HL-60 (cell line): ENCODE measurements at regions not wholly inside any gene's neighbourhood (a gene's known extent, or its start where the extent isn't known, plus 50 kb on each side); places are given as distances from the start of the nearest gene placed in this dataset.

Experiments
- DNase-seq, 2 experiments: peaks; one replicate each; pipeline ENCODE4 v3.0.0-alpha.2; 2010 to 2020; ENCODE audit warnings: low read depth in 1 of 2, low spot score in 1 of 2
- H3K27ac ChIP-seq: fragments of 250-450 bp; sonication (Bioruptor Pico); replicated peaks from 2 replicates; pipeline ENCODE4 v1.5.1; 2020; ENCODE audit warnings: mild to moderate bottlenecking, moderate library complexity
- H3K27me3 ChIP-seq: fragments of 250-450 bp; sonication (Bioruptor Pico); 2 replicates; pipeline ENCODE4 v1.5.1; 2021; ENCODE audit warnings: mild to moderate bottlenecking, moderate library complexity; ENCODE audit not compliant: insufficient read depth, poor library complexity, severe bottlenecking
- H3K4me3 ChIP-seq: replicated peaks from 2 replicates; pipeline ENCODE4 v1.5.1; 2011; ENCODE audit warnings: mild to moderate bottlenecking, control low read depth, low read length; ENCODE audit not compliant: insufficient read depth
- GABPA ChIP-seq: IDR thresholded peaks from 2 replicates; pipeline ENCODE4 v1.6.1; 2012; ENCODE audit warnings: low read depth
- POLR2AphosphoS5 ChIP-seq: IDR thresholded peaks from 2 replicates; pipeline ENCODE4 v1.6.1; 2012; ENCODE audit warnings: low read depth
- SPI1 ChIP-seq: IDR thresholded peaks from 2 replicates; pipeline ENCODE4 v1.6.1; 2012; ENCODE audit warnings: low read depth, mild to moderate bottlenecking, borderline replicate concordance
- TF ChIP-seq, protein P1 (sequence below): IDR thresholded peaks from 2 replicates; pipeline ENCODE4 v1.6.1; 2012; ENCODE audit warnings: low read depth; ENCODE audit not compliant: insufficient replicate concordance
- TF ChIP-seq, protein P2 (sequence below): IDR thresholded peaks from one replicate; pipeline ENCODE4 v1.5.1; 2011; ENCODE audit warnings: low read length, control low read depth, inconsistent platforms; ENCODE audit not compliant: insufficient read depth

DNA sequence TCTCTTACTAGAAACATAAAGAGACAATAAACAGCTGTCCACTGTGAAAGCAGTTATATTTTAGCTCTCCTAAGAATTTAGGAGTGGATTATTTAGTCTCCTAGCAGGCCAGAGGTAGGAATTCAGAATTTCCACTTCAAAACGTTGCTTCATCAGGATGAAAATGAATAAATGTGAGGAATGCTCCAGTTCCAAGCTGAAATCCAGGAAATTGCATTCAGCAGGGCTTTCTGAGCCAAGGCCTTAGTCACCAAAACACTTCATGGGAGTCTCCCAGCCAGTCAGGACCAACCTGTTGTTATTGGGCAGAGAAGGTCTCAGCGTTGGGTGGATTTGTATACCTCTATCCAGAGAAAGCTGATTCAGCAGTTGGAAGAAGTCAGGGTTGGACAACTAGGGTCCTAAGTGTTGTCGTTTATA lies 1040.3 kb downstream of the TLE1 start:
- no peak overlapping the region for H3K27ac ChIP-seq
- no peak overlapping the region for H3K4me3 ChIP-seq
- TF ChIP-seq, protein P1, sequence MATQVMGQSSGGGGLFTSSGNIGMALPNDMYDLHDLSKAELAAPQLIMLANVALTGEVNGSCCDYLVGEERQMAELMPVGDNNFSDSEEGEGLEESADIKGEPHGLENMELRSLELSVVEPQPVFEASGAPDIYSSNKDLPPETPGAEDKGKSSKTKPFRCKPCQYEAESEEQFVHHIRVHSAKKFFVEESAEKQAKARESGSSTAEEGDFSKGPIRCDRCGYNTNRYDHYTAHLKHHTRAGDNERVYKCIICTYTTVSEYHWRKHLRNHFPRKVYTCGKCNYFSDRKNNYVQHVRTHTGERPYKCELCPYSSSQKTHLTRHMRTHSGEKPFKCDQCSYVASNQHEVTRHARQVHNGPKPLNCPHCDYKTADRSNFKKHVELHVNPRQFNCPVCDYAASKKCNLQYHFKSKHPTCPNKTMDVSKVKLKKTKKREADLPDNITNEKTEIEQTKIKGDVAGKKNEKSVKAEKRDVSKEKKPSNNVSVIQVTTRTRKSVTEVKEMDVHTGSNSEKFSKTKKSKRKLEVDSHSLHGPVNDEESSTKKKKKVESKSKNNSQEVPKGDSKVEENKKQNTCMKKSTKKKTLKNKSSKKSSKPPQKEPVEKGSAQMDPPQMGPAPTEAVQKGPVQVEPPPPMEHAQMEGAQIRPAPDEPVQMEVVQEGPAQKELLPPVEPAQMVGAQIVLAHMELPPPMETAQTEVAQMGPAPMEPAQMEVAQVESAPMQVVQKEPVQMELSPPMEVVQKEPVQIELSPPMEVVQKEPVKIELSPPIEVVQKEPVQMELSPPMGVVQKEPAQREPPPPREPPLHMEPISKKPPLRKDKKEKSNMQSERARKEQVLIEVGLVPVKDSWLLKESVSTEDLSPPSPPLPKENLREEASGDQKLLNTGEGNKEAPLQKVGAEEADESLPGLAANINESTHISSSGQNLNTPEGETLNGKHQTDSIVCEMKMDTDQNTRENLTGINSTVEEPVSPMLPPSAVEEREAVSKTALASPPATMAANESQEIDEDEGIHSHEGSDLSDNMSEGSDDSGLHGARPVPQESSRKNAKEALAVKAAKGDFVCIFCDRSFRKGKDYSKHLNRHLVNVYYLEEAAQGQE, result no peak
- TF ChIP-seq GABPA (no peak), SPI1 (no peak), POLR2AphosphoS5 (no peak)
- TF ChIP-seq, protein P2, sequence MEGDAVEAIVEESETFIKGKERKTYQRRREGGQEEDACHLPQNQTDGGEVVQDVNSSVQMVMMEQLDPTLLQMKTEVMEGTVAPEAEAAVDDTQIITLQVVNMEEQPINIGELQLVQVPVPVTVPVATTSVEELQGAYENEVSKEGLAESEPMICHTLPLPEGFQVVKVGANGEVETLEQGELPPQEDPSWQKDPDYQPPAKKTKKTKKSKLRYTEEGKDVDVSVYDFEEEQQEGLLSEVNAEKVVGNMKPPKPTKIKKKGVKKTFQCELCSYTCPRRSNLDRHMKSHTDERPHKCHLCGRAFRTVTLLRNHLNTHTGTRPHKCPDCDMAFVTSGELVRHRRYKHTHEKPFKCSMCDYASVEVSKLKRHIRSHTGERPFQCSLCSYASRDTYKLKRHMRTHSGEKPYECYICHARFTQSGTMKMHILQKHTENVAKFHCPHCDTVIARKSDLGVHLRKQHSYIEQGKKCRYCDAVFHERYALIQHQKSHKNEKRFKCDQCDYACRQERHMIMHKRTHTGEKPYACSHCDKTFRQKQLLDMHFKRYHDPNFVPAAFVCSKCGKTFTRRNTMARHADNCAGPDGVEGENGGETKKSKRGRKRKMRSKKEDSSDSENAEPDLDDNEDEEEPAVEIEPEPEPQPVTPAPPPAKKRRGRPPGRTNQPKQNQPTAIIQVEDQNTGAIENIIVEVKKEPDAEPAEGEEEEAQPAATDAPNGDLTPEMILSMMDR, result no peak
- no peak for DNase-seq
- no peaks in the 10 kb centered on the region for H3K27me3 ChIP-seq

DNA sequence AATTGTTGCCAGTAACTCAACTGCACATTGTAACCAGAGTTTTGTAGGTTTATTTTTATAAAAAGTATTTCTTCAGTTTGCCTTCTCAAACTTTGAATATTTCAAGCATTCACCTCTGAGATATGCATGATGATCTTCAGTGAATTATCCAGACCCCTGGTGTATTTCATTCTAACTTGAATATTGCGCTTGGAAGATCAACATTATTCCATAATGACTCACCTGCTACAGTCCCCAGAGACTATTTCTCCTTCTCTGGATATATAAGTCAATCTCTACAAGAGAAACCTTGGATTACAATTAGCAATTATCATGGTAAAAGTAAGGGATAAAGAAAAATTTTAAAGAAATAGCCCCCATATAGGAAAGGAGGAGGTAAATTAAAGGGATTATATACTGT lies 1041.0 kb downstream of the TLE1 start:
- DNase-seq, result no peak
- Histone ChIP-seq H3K27ac (no peak overlapping the region), H3K27me3 (no peaks in the 10 kb centered on the region), H3K4me3 (no peak overlapping the region)
- TF ChIP-seq, protein P1, result no peak
- TF ChIP-seq POLR2AphosphoS5 (no peak), SPI1 (no peak), GABPA (no peak)
- TF ChIP-seq, protein P2, result no peak

DNA sequence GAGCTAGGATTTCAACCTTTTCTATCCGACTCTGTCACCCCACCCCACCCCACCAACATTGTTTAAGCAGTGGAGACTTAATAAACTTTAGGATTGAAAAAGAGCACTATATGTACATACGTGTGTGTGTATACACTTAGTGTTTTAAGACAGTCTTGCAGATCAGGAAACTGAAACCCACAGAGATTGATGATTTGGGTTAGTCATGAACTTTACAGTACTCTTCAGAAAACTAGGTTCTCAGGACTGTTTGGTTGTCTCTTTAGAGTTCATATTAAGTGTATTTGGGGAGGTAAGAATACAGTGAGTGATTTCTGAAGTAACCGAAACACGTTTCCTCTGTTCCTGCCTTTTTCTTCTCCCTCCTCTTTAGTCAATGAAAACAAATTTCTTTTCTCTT lies 1043.1 kb downstream of the TLE1 start:
- TF ChIP-seq SPI1, result no peak
- TF ChIP-seq, protein P2, result no peak
- TF ChIP-seq, protein P1, result no peak
- no peak for TF ChIP-seq POLR2AphosphoS5
- no peak for DNase-seq
- no peak overlapping the region for H3K27ac ChIP-seq
- no peaks in the 10 kb centered on the region for H3K27me3 ChIP-seq
- no peak overlapping the region for H3K4me3 ChIP-seq
